GM18499 (cell line): ENCODE measurements at regions not wholly inside any gene's neighbourhood (a gene's known extent, or its start where the extent isn't known, plus 50 kb on each side); places are given as distances from the start of the nearest gene placed in this dataset.

Experiments used
- ATAC-seq: cut with Tn5 transposase; IDR thresholded peaks from one replicate; pipeline ENCODE4 v1.9.1; 2021; ENCODE audit warnings: moderate number of reproducible peaks; ENCODE audit not compliant: insufficient read depth, unreplicated experiment

DNA sequence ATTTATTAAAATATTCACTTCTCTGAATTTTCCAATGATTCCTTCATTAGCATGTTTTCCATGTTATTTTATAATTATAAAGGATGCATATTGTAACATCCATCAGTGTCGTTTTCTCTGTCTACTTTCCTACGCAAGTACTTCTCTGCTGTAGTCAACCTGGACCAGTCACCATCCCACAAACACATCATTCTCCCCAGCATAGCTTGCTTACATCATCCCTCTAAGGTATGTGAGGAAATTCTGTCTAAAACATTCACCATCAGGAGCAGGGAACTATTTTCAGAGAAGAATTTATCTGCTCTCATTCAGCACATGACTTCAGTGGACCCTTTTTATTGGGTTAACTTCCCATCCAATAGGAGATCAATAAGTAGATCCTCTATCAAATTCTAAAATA lies 806.1 kb upstream of the ARGLU1 start:
- ATAC-seq, result no peak

DNA sequence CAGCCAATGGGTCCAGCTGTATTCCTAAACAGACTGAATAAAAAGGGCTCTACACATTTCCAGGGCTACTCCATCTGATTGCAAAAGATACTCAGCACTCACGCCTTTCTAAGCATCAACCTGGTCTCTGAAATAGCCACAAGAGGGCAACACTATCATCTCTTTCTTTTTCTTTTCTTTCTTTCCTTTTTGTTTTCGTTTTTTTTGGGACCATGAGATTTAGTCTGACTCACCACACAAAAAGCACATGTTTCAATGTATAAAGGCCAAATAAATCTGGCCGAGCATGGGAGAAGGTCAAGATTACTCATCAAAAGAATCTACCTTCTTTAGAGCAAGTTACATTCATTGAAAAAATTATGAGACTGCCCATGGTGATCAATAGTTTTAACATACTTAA lies 805.6 kb upstream of the ARGLU1 start:
- ATAC-seq, result no peak

DNA sequence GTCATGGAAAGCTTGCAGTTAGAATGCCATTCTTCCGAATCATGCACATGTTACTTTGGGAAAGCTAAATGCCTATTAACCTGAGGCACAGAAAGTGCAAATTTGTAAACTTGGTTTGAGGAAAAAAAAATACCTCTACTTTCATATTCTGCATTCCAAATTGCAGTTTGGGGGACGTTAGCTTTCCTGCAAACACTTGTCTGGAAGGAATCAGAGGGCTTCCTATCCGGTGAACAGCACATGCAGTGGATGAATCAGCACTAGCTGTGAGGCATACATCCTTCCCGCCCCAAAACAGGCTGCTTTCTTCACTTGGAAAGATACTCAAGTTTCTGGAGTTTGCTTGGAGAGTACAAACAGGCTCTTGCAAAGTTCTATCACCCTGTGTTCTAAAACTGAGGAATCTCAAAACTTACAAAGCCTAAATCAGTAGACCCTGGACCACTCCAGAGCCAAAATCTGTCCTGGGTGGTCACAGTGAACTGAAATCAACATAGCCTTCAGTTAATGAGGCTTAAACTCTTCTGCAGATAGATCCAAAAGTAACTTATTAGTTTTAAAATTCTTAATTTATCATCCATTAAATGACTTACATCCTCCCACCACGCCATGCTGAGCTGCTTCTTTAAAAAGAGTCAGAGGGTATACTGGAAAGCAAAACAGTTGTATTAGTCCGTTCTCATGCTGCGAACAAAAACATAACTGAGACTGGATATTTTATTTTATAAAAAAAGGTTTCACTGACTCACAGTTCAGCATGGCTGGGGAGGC lies 802.3 kb upstream of the ARGLU1 start:
- ATAC-seq, result no peak

DNA sequence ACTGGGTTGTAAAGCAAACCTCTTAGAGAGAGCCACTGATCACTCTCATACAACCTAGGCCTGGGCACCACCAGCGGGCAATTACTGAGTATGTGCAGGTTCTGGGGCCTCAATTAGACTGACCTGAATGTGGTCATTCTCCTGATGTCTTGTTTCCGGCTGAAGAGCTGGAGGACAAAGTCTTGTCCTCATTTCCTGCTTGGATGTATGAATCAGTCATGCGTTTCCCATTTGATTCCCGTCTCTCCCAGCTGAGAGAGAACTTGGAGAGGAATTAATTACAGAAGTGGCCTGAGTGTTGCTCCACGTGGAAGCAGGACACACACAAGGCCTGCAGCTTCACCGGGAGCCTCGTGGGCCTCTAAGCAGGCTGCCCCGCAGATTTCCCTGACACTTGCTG lies 799.3 kb upstream of the ARGLU1 start:
- ATAC-seq, result no peak

DNA sequence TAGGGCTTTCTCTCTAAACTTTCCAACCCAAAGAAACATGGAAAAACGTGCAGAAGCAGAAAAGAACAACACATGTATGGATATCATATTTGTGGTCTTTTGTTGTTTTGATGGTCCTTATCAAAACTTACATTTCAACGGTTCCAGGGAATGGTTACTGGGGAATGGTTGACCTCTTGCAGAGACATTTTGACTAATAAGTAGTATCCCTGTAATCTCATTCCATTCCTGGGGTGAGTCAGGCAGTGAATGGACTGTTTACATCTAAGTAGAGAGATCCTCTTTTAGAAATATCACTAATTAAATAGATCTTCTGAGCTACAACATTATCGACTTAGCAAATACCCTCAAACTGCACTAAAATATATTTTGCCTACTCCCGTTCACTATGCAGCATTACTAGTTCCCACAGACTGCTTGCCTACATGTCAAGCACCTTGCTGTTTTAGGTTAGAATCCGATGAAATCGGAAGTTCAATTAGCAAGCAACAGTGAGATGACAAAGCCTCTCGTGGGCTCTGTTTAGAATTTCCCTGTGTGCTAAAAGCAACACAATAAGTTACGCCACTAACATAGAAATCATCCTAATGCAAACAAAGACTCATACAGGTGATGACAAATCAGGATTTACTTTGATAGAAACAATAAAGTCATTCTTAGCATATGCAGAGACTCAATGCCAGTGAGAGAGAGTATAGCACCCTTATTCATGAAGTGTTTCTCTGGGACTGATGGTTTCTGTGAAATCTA lies 797.7 kb upstream of the ARGLU1 start:
- ATAC-seq, result no peak

DNA sequence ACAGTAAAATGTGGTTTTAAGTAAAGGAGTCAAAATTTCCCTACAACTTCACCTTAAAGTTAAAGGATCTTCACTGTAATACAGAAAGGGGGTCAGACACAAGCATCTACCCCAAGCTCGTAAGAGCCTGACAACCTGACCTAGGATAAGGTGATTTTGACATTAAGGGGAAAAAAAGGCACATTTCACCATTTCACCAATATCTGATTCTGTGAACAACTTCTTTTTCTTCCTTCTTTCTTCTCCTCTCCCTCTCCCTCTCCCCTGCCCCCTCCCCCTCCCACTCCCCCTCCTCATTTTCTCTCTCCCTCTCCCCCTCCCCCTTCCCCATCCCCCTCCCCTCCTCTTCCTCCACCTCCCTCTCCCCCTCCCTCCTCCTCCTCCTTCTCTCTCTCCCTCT lies 796.7 kb upstream of the ARGLU1 start:
- no peak for ATAC-seq

DNA sequence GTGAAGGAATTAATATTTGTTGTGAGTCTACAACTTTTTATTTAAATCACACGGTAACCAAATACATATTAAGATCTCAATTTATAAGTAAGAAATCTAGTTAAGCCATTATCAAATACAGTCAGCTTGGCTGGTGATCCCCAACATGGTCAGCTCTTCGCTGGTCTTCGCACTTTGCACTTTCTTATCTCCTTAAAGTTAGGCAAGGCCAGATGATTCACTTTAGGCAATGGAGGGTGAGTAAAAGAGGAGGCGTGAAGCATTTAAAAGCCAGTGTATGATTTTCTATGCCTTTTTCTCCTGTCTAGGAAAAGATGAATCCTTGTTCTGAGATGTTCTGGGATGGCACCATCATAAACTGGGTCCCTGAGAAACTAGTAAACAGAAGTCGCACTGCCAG lies 793.7 kb upstream of the ARGLU1 start:
- ATAC-seq, result no peak

DNA sequence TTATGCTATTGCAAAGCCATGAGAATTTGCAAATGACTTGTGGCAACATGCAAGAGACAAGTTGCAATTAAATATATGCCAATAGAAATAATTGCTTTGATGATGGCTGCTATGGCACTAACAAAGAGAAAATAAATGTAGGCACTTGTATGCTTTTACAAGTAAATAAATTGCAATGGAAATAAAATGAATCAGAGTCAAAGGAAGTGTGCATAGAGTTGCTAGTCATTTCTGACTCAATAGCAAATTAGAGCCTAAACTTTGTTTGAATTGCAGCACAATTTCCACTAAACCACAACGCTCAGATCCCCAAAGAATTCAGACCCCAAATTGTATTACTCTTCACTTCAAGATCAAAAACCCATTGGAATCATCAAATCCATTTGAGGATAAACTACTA lies 792.1 kb upstream of the ARGLU1 start:
- ATAC-seq, result no peak

DNA sequence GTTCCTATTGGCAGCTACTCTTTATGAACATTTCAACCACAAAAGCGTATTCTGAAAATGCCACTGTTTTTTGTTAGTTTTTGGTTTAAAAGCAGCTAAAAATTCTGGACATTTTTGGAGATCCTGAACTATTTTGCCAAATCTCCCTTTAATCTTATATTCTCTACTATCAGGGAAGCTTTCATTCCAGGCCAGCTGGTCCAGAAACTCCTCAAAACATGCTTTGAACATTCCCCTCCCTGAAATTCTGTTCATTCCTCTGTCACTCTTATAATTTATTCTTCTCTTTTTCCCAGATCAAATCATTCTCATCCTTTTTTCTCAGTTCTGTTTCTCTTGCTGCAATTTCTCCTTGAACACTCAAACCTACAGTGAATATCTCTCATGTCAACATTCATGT lies 790.9 kb upstream of the ARGLU1 start:
- ATAC-seq, result no peak

DNA sequence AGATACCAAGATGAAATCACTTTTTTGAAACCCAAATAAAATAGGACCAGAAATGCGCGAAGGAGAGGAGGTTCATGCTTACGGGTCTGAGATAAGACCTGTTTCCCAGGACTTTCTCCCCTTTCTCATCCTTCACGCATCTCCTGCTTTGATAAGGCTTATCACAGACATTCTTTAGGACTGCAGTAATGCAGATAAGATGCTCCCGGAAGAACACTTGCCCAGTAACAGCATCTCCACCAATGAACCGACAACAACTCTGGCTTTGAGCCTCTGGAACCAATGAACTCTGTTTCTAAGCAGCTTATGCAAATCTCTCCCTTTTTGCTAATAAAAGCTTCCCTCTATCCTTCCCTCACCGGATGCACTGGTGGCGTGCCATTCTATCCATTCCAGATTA lies 783.4 kb upstream of the ARGLU1 start:
- no peak for ATAC-seq

DNA sequence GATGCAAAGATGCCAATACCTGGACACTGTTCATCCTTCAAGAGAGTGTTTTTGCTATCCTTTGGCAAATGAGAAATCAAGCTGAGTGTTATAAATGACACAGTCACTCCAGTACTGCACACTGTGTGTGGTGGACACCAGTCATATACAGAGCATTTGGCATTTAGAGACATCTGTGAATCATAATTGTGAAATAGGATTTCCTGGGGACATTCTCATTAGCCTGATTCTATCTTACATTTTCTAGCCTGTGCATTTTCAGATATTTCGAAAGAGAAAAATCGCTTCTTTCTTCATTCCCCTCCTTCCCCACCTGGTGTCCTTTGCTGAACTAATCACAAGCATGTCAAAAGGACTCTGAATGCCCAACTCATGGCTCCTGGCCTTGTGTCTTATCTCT lies 781.0 kb upstream of the ARGLU1 start:
- ATAC-seq, result no peak

DNA sequence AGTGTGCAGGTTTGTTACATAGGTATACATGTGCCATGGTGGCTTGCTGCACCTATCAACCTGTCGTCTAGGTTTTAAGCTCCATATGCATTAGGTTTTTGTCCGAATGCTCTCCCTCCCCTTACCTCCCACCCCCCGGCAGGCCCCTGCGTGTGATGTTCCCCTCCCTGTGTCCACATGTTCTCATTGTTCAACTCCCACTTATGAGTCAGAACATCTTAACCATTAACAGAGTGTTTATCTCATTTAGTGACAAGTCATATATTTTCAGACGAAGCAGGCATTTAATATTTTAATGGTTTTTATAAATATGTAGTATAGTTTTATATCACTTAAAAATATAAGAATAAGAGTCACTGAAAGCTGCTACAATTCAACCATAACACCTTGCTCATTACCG lies 780.5 kb upstream of the ARGLU1 start:
- no peak for ATAC-seq

DNA sequence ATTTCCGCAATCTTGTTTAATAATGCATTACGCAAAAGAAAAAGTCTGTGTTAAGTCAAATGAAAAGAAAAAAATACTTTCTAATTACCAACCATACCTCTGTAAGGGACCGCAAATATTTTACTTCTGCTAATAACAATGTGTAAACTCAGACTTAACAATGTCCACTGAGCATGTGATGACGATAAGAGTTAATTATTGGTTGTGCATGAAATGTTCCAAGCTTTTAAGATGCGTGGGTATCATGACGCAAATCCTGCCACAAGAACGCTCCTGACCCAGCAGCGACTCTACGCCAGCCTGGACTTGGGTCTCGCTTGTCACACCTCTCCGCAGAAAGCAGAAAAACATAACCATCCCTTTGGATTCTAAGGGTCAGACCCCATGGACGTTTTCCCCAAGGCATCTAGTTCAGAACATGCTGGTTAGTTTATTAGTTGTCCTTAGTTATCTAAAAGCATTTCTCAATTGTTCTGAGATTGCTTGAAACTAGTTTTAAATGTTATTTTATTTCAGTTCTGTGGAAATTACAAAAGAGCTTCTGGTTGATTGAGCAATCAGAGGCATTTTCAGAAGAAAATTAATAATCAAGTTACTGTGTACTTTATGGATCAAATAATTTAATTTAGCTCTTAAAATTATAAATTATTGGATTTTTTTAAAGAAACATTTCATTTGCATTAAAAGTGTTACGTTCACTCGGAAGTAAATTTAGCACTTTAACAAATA lies 779.9 kb upstream of the ARGLU1 start:
- no peak for ATAC-seq

DNA sequence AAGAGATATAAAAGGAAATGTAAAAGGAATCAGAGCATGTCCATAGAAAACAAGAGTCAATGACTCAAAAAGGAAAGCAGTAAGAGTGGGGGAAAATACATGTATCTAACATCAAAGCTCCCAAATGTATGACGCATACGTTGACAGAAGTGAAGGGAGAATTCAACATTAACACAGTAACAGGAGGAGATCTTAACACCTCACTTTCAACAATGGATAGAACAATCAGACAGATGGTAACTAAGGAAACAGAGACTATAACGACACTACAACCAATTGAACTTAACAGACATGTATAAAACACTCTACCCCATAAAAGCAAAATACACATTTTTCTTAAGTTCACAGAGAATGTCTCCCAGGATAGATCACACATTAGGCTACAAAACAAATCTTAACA lies 774.8 kb upstream of the ARGLU1 start:
- no peak for ATAC-seq

DNA sequence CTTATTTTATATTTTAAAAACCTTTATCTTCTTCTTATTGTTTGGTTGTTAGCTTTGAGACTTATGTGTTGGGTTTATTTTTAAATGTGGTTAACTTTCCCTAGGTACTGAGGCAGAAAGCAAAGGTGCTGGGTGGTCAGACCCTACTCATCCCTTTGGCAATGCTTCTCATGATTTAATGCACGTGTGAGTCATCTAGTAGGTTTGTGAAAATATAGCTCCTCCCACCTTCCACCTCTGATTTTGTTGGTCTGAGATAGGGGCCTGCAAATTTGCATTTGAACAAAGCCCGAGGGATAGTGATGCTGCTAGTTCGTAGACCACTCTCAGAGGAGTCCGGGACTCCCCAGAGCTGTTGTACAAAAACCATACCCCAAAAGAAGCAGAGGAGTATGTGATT lies 771.3 kb upstream of the ARGLU1 start:
- ATAC-seq, result no peak

DNA sequence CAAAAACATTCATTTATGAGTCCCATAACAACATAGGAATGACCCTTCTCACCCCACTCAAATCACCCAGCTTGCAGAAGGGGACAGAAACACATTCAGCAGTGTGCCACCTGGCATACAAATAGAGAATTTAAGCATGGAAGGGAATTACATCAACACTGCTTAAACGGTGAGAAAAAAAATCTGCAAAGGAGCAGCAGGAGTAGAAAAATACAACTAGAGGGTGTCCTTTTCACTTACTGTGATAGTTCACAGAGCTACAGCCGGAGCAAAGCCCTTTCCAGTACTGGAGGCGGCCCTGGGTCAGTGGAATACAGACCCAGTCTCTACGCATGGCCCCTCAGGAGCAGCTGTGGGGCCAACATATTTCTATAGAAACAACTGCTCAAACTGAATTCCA lies 764.3 kb upstream of the ARGLU1 start:
- ATAC-seq, result no peak

DNA sequence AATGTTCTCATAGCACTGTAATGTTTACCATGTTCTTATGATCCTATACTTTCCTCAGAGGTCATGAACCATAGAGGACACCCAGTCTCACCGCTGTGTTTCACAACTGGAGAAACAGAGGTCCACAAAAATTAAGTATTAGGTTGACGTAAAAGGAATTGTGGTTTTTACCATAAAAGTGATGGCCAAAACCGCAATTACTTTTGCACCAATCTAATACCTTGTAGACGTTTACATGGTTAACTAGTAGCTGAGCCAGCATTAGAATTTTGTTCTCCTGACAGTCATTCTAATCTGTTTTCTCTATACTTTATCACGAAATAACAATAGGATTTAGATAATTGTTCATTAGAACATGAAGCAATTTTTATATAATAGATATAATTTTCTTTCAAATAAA lies 763.4 kb upstream of the ARGLU1 start:
- ATAC-seq, result no peak

DNA sequence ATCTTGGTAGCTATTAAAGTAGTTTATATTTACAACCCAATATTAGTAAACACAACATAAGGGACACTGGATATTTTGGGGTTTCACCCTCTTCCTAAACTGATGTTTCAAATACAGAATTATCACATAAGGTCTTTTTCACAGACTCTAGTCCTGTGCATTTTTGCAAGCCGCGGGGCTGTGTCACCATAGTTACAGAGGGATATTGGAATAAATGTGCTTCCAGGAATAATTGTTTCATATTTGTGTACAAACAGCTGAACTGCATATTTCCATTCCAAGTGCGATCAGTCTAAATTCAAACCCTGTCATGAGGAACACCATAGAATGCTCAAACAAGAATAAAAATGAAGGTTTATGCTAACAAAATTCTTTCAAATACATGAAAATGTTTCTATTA lies 762.5 kb upstream of the ARGLU1 start:
- no peak for ATAC-seq

DNA sequence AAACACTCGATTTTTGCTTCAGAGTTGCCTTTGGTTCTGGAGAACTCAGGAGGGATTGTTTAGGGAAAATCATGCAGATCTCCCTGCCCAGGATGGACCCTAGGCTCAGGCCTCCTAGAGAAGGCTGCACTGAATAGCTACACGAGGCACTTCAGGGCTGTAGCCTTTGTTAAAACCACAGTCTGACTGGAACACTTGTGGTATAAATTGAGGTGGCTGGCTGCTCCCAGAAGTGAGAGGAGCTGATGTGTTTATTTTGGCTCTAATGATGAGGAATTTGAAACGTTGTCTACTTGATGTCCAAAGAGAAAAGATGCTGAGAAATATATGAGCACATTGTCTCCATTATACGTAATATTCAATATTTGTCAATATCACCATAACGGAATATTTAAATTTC lies 762.1 kb upstream of the ARGLU1 start:
- ATAC-seq, result no peak

DNA sequence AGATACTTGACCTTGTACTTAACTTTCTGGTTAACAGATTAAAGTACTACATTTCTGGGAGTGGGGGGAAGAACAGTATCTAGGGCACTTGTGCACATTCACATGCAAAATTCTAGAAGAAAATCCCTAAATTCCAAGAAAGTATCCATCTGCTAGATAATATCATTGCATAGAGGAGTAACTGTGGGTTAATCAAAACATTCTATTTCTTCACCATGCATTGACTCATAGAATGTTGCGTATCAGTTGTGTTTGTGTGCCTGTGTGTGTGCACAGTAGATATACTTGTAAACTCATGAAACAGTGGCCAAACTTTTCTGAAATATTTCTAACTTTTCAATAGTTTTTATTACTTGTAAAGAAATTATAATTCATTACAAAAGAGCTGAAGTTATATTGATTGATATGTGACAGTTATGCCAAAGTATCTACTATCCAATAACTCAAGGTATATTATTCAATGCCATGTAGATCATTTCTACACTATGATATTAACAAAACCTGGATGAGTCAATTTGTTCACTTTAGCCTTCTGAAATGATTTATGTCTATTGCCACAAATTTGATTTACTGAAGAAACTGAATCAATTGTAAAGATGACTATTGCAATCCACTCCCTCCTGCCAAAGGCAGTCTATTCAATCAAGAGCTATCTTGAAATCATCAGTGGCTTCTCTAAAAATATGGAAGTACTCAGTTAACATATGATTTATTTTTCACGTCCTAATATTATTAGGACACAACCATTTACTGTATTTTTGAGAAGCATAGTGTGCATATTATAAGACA lies 756.7 kb upstream of the ARGLU1 start:
- no peak for ATAC-seq

DNA sequence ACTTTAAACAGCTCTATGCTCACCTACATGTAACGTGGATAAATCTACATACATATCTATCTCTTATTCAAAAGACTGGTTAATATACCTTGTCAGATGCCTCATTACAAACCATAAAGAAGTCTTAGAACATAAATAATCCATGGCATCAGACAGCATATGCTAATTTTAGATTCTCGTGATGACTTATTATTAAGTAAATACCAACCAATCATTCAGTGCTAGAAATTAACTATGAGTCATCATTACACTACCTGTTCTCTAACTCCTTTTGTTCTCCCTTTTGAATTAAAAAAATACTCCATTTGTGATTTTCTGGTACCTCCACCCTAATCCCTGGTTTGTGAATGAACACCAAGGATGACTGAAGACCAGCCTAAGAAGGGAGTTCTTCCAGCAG lies 754.3 kb upstream of the ARGLU1 start:
- ATAC-seq, result no peak
